ENCODE measurements at regions not wholly inside any gene's neighbourhood (a gene's known extent, or its start where the extent isn't known, plus 50 kb on each side); places are given as distances from the start of the nearest gene placed in this dataset.
"Not testable (repeated sequence)": the region's sequence is repeated elsewhere in the genome, so short reads cannot be mapped to it uniquely, and the experiment has no call there.

DNA sequence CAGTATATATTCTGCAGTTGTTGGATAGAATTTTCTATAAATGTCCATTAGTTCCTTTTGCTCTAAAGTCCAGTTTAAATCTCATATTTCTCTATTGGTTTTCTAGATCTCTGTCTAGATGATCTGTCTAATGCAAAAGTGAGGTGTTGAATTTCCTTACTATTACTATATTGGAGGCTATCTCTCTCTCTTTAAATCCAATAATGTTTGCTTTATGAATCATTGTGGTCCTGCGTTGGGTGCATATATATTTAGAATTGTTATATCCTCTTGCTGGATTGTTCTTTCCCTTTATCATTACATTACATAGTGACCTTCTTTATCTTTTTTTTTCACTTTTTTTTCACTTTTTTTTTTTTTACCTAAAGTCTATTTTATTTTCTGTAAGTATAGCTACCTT, 208.5 kb upstream of the ASCC3 start:
- Histone ChIP-seq H3K27me3 (ENCODE audit: insufficient read depth, low read length) (no peaks in the 10 kb centered on the region), H3K9me3 (ENCODE audit: low read depth, low read length) (peaks cover 2% of the 10 kb centered on the region), H3K4me3 (ENCODE audit: insufficient read depth, low read length) (no peak overlapping the region), H3K36me3 (ENCODE audit: insufficient read depth, low read length) (no peaks in the 10 kb centered on the region), H3K4me2 (ENCODE audit: insufficient read depth, low read length) (no peak overlapping the region), H3K27ac (ENCODE audit: low read depth, low read length) (no peak overlapping the region), H4K20me1 (ENCODE audit: insufficient read depth, low read length) (no peaks in the 10 kb centered on the region), H3K4me1 (ENCODE audit: insufficient read depth, low read length) (no peaks in the 10 kb centered on the region), H2AFZ (ENCODE audit: low read length) (no peak overlapping the region), H3K79me2 (ENCODE audit: insufficient read depth, low read length) (no peaks in the 10 kb centered on the region)
- DNase-seq (ENCODE audit: insufficient read length, low spot score, missing footprints): no peak
- no peak for TF ChIP-seq CTCF (IDR thresholded peaks at IDR 0.05; ENCODE audit: extremely low read depth, low read depth, low read length)

DNA sequence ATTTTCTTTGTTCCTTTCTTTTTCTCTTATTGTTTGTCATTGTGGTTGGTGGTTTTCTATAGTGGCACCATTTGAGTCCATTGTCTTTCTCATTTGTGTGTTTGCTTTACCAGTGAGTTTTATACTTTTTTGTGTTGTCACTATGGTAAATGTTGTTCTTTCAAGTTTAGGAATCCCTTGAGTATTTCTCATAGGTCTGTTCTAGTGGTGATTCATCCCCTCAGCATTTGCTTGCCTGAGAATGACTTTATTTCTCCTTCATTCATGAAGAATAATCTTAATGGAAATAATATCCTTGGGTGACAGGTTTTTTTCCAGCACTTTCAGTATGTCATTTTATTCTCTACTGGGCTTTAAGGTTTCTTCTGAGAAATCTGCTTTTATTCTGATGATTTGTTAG, 209.2 kb upstream of the ASCC3 start:
- Histone ChIP-seq H3K79me2 (ENCODE audit: insufficient read depth, low read length) (no peaks in the 10 kb centered on the region), H3K9me3 (ENCODE audit: low read depth, low read length) (peaks cover 2% of the 10 kb centered on the region), H3K4me2 (ENCODE audit: insufficient read depth, low read length) (no peak overlapping the region), H2AFZ (ENCODE audit: low read length) (no peak overlapping the region), H3K4me1 (ENCODE audit: insufficient read depth, low read length) (no peaks in the 10 kb centered on the region), H3K36me3 (ENCODE audit: insufficient read depth, low read length) (no peaks in the 10 kb centered on the region), H3K4me3 (ENCODE audit: insufficient read depth, low read length) (no peak overlapping the region), H3K27ac (ENCODE audit: low read depth, low read length) (no peak overlapping the region), H3K27me3 (ENCODE audit: insufficient read depth, low read length) (no peaks in the 10 kb centered on the region), H4K20me1 (ENCODE audit: insufficient read depth, low read length) (no peaks in the 10 kb centered on the region)
- TF ChIP-seq CTCF (IDR thresholded peaks at IDR 0.05; ENCODE audit: extremely low read depth, low read depth, low read length): no peak
- no peak for DNase-seq (ENCODE audit: insufficient read length, low spot score, missing footprints)

DNA sequence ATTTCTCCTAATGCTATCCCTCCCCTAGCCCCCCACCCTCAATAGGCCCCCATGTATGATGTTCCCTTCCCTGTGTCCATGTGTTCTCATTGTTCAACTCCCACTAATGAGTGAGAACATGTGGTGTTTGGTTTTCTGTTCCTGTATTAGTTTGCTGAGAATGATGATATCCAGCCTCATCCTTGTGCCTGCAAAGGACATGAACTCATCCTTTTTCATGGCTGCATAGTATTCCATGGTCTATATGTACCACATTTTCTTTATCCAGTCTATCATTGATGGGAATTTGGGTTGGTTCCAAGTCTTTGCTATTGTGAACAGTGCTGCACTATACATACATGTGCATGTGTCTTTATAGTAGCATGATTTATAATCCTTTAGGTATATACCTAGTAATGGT, 217.5 kb upstream of the ASCC3 start:
- not testable (repeated sequence) for H4K20me1 ChIP-seq (ENCODE audit: insufficient read depth, low read length); H3K4me2 ChIP-seq (ENCODE audit: insufficient read depth, low read length); H3K27me3 ChIP-seq (ENCODE audit: insufficient read depth, low read length); H2AFZ ChIP-seq (ENCODE audit: low read length); H3K9me3 ChIP-seq (ENCODE audit: low read depth, low read length); H3K27ac ChIP-seq (ENCODE audit: low read depth, low read length); DNase-seq (ENCODE audit: insufficient read length, low spot score, missing footprints); H3K4me1 ChIP-seq (ENCODE audit: insufficient read depth, low read length); H3K4me3 ChIP-seq (ENCODE audit: insufficient read depth, low read length); H3K79me2 ChIP-seq (ENCODE audit: insufficient read depth, low read length); H3K36me3 ChIP-seq (ENCODE audit: insufficient read depth, low read length)

- Histone ChIP-seq H3K9me3 (ENCODE audit: low read depth, low read length) (no peaks in the 10 kb centered on the region), H3K4me3 (ENCODE audit: insufficient read depth, low read length) (no peak overlapping the region), H3K4me1 (ENCODE audit: insufficient read depth, low read length) (no peaks in the 10 kb centered on the region), H3K27me3 (ENCODE audit: insufficient read depth, low read length) (no peaks in the 10 kb centered on the region), H3K79me2 (ENCODE audit: insufficient read depth, low read length) (no peaks in the 10 kb centered on the region), H3K36me3 (ENCODE audit: insufficient read depth, low read length) (no peaks in the 10 kb centered on the region), H2AFZ (ENCODE audit: low read length) (no peak overlapping the region), H3K4me2 (ENCODE audit: insufficient read depth, low read length) (no peak overlapping the region), H3K27ac (ENCODE audit: low read depth, low read length) (no peak overlapping the region), H4K20me1 (ENCODE audit: insufficient read depth, low read length) (no peaks in the 10 kb centered on the region)
- TF ChIP-seq CTCF (IDR thresholded peaks at IDR 0.05; ENCODE audit: extremely low read depth, low read depth, low read length): no peak
- no peak for DNase-seq (ENCODE audit: insufficient read length, low spot score, missing footprints)
Observed at GRCh38 chr6:101102702-101103101, 221.6 kb upstream of the ASCC3 start.

DNA sequence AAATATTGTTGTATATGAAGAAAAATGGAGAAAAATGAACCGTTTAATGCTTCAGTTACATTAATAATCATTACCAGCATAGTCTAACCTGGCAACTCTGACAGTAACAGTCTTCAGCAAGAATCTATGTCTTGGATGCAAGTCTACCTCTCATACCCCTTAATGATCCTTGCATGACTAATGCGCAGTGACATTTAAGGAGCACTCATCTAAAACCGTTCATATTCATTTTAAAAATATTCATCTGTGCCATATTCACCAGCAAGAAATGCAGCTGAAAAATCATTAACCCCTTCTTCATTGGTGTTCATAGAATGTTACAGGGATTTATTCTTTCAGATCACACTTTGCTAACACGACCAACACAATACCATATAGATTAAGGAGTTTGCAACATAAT, 227.2 kb upstream of the ASCC3 start:
- no peaks in the 10 kb centered on the region for H4K20me1 ChIP-seq (ENCODE audit: insufficient read depth, low read length)
- no peak overlapping the region for H3K27ac ChIP-seq (ENCODE audit: low read depth, low read length)
- no peaks in the 10 kb centered on the region for H3K4me1 ChIP-seq (ENCODE audit: insufficient read depth, low read length)
- no peaks in the 10 kb centered on the region for H3K9me3 ChIP-seq (ENCODE audit: low read depth, low read length)
- TF ChIP-seq CTCF (IDR thresholded peaks at IDR 0.05; ENCODE audit: extremely low read depth, low read depth, low read length): no peak
- no peaks in the 10 kb centered on the region for H3K27me3 ChIP-seq (ENCODE audit: insufficient read depth, low read length)
- DNase-seq (ENCODE audit: insufficient read length, low spot score, missing footprints): no peak
- no peak overlapping the region for H2AFZ ChIP-seq (ENCODE audit: low read length)
- no peak overlapping the region for H3K4me3 ChIP-seq (ENCODE audit: insufficient read depth, low read length)
- no peak overlapping the region for H3K4me2 ChIP-seq (ENCODE audit: insufficient read depth, low read length)
- H3K79me2 ChIP-seq (ENCODE audit: insufficient read depth, low read length): no peaks in the 10 kb centered on the region
- H3K36me3 ChIP-seq (ENCODE audit: insufficient read depth, low read length): no peaks in the 10 kb centered on the region
